Endothelial cell of umbilical vein (primary cell): ENCODE measurements at regions not wholly inside any gene's neighbourhood (a gene's known extent, or its start where the extent isn't known, plus 50 kb on each side); places are given as distances from the start of the nearest gene placed in this dataset.
A peak's percentile ranks its signal among the peaks of the same experiment; 100 is the strongest.

Experiments used
- BruUV-seq: library from RNA; stranded (reverse); fragments of 400-500 nt; replicated peaks from 2 replicates; lab custom pipeline; 2021; lab: Mats Ljungman, UMichigan
- CTCF ChIA-PET: fragments of 300-600, 350-600 bp; sonication (Branson Sonifier 250); formaldehyde crosslinking; loops from one replicate; lab custom pipeline; 2021; ENCODE audit warnings: antibody characterized with exemption, inconsistent platforms; lab: Charles Lee
- POLR2A ChIA-PET: fragments of 300-600, 350-600 bp; sonication (Branson Sonifier 250); formaldehyde crosslinking; loops from one replicate; lab custom pipeline; 2021; ENCODE audit warnings: antibody characterized with exemption, inconsistent platforms; lab: Charles Lee
- DNase-seq: peaks from one replicate; pipeline ENCODE4 v3.0.0-alpha.2; 2011; ENCODE audit warnings: low read depth, low spot score
- FAIRE-seq: peaks from 2 replicates; lab custom pipeline; 2011; peaks lifted over from hg19 to GRCh38; lab: Jason Lieb, UNC
- H2AFZ ChIP-seq: 2 replicates; pipeline ENCODE4 v1.6.0; 2012; ENCODE audit warnings: low read depth, low read length, control low read depth, inconsistent platforms
- H3K27ac ChIP-seq: 2 replicates; pipeline ENCODE4 v1.5.1; 2011; ENCODE audit warnings: low read depth, mild to moderate bottlenecking, control low read depth, low read length, moderate library complexity; ENCODE audit not compliant: insufficient read depth
- H3K27me3 ChIP-seq, 2 experiments: 2 replicates each; pipeline versions ENCODE4 v1.6.0 to v1.6.1; 2011; ENCODE audit warnings: low read length in 2 of 2, mixed read lengths in 1 of 2; ENCODE audit not compliant: control insufficient read depth in 2 of 2, insufficient read depth in 2 of 2
- H3K36me3 ChIP-seq, 2 experiments: 2 replicates in 1 of 2; 3 replicates in 1 of 2; pipeline ENCODE4 v1.5.1; 2011; ENCODE audit warnings: low read length in 2 of 2, mild to moderate bottlenecking in 1 of 2, moderate library complexity in 1 of 2; ENCODE audit not compliant: control insufficient read depth in 2 of 2, insufficient read depth in 2 of 2; ENCODE audit errors: extremely low read depth in 1 of 2
- H3K4me1 ChIP-seq: 3 replicates; pipeline ENCODE4 v1.5.1; 2011; ENCODE audit warnings: mild to moderate bottlenecking, low read length; ENCODE audit not compliant: control insufficient read depth, insufficient read depth; ENCODE audit errors: extremely low read depth
- H3K4me2 ChIP-seq: 2 replicates; pipeline ENCODE4 v1.6.1; 2011; ENCODE audit warnings: low read length, control low read depth, mixed read lengths; ENCODE audit not compliant: insufficient read depth
- H3K4me3 ChIP-seq, 3 experiments: fragments of 200-600 bp in 1 of 3; sonication (generic), shearing (Covaris generic) in 1 of 3; replicated peaks in 1 of 3; 2 replicates each; pipeline ENCODE4 v1.5.1; 2011 to 2016; ENCODE audit warnings: control low read depth in 3 of 3, low read length in 3 of 3, mild to moderate bottlenecking in 2 of 3, inconsistent platforms in 1 of 3, low read depth in 1 of 3, moderate library complexity in 1 of 3; ENCODE audit not compliant: insufficient read depth in 1 of 3
- H3K79me2 ChIP-seq: 2 replicates; pipeline ENCODE4 v1.6.0; 2012; ENCODE audit warnings: low read length, inconsistent platforms; ENCODE audit not compliant: control insufficient read depth, insufficient read depth
- H3K9ac ChIP-seq: replicated peaks from 2 replicates; pipeline ENCODE3; 2011; ENCODE audit warnings: low read length, control low read depth; ENCODE audit not compliant: insufficient read depth; ENCODE audit errors: extremely low read depth
- H3K9me1 ChIP-seq: replicated peaks from 3 replicates; pipeline ENCODE4 v1.6.0; 2011; ENCODE audit warnings: mild to moderate bottlenecking, low read length; ENCODE audit not compliant: control insufficient read depth, insufficient read depth; ENCODE audit errors: extremely low read depth
- H3K9me3 ChIP-seq: replicated peaks from 2 replicates; pipeline ENCODE4 v1.5.1; 2012; ENCODE audit warnings: low read length, inconsistent platforms; ENCODE audit not compliant: control insufficient read depth, insufficient read depth
- H4K20me1 ChIP-seq: replicated peaks from 2 replicates; pipeline ENCODE3; 2011; ENCODE audit warnings: mild to moderate bottlenecking, low read length; ENCODE audit not compliant: control insufficient read depth, insufficient read depth; ENCODE audit errors: extremely low read depth
- GATA2 ChIP-seq: IDR thresholded peaks from 2 replicates; pipeline ENCODE4 v1.7.0; 2011; ENCODE audit warnings: low read depth, mild to moderate bottlenecking, moderate library complexity, mixed read lengths, low read length; ENCODE audit not compliant: insufficient read length, insufficient read depth
- MYC ChIP-seq: IDR thresholded peaks from one replicate; pipeline ENCODE4 v1.6.1; 2011; ENCODE audit warnings: mild to moderate bottlenecking, low read depth, low read length
- dilution Hi-C: fragments of 300-500 bp; cut with MboI; formaldehyde crosslinking; loops from one replicate; pipeline ENCODE4 v1.15.0; 2019; ENCODE audit warnings: low sequenced_read_pairs; ENCODE audit not compliant: extremely low pct_ligation_motif_present
- intact Hi-C: fragments of 100-400 bp; cut with micrococcal nuclease; formaldehyde crosslinking; loops from one replicate; pipeline ENCODE4 v1.10.0; 2022
- TF ChIP-seq, protein P1 (sequence below), 2 donors: IDR thresholded peaks; 1 replicate in 1 of 2; 2 replicates in 1 of 2; pipeline ENCODE4 v1.5.1; 2011; ENCODE audit warnings: low read length in 2 of 2, mild to moderate bottlenecking in 2 of 2, moderate library complexity in 2 of 2, control low read depth in 1 of 2, inconsistent platforms in 1 of 2, low read depth in 1 of 2; ENCODE audit not compliant: insufficient read depth in 1 of 2; ENCODE audit errors: extremely low read depth in 1 of 2

DNA sequence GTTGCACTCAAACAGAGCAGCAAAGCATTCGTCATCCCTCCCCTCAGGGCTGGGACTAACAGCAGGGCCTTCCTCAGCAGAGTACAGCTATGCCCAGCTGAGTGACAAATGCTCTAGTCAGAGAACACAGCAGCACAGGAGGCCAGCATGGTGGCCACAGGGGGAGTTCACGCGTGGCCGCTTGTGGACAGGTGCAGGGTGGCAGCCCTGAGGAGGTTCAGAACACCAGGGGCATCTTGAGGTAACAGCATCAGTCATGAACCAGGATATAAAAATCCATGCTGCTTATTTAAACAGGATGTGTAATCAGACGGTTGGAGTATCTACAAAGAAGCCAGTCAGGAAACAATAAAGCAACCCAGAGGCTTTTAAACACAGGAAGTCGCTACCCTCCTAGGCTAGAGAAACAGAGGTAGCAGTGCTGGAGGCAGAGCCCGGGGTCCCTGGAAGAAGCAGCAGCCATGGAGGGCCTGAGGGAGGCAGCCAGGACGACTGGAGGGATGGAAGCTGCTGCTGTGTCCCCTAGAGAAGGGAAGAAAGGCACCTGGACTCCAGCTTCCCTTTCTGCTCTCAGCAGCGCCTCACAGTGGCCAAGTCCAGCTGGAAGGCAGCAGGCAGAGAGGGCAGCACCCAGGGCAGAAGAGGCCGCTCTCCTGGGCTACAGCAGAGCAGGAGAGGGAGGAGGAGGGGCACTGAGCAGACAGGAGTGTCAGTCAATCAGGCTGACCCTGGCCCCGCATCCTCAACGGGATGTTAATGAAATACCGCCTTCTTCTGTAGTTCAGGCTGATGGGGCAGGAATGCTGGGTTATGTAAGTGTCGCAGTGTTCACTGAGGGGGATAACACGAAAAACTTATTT is 70.8 kb upstream of the UCN3 start:
- intact Hi-C loops (loop anchor here (5.0 kb wide), 1 partner anchor 277 kb away; no protein-coding TSS in a partner anchor), dilution Hi-C loops (no loop called here)
- BruUV-seq = no TSS peak
- Histone ChIP-seq H3K36me3 (no peaks in the 10 kb centered on the region), H3K4me3 (no peak overlapping the region), H4K20me1 (no peaks in the 10 kb centered on the region), H3K27me3 (no peaks in the 10 kb centered on the region), H3K9me3 (no peaks in the 10 kb centered on the region), H3K27ac (peak overlapping the region; percentile 20), H3K9ac (no peak overlapping the region), H3K4me1 (peaks cover 29% of the 10 kb centered on the region), H2AFZ (peak overlapping the region; percentile 68), H3K79me2 (no peaks in the 10 kb centered on the region), H3K9me1 (no peaks in the 10 kb centered on the region), H3K4me2 (peak overlapping the region; percentile 3)
- FAIRE-seq (peak; percentile 76), DNase-seq (peak; percentile 44)
- POLR2A ChIA-PET = no interaction called here
- TF ChIP-seq MYC = no peak
- TF ChIP-seq, protein P1, sequence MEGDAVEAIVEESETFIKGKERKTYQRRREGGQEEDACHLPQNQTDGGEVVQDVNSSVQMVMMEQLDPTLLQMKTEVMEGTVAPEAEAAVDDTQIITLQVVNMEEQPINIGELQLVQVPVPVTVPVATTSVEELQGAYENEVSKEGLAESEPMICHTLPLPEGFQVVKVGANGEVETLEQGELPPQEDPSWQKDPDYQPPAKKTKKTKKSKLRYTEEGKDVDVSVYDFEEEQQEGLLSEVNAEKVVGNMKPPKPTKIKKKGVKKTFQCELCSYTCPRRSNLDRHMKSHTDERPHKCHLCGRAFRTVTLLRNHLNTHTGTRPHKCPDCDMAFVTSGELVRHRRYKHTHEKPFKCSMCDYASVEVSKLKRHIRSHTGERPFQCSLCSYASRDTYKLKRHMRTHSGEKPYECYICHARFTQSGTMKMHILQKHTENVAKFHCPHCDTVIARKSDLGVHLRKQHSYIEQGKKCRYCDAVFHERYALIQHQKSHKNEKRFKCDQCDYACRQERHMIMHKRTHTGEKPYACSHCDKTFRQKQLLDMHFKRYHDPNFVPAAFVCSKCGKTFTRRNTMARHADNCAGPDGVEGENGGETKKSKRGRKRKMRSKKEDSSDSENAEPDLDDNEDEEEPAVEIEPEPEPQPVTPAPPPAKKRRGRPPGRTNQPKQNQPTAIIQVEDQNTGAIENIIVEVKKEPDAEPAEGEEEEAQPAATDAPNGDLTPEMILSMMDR (IDR thresholded peaks at IDR 0.05; ENCODE audit: extremely low read depth in 1 of 2, insufficient read depth in 1 of 2, low read depth in 1 of 2, low read length in 2 of 2) = peak; percentile 63 to 70
- CTCF ChIA-PET = interaction anchor here (0.6 to 1.4 kb wide), 7 partner anchors 9 to 444 kb away, joined by 3 to 10 read pairs (median 4); no protein-coding TSS in a partner anchor

DNA sequence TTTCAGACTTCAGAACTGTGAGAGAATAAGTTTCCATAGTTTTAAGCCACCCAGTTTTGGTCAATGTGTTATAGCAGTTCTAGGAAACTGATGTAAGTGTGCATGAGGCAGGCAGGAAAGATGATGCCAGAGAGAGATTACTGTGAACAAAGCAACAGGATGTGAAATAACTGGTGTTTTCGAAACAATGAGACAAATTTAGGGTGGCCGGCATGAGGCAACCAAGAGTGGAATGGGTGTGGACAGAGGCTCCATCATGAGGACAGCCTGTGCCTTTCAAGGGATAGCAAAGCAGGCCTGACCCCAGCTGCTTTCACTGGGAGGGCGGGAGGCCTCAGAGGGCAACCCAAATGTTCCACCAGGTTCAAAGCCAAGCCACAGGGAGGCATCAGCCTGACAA is 67.3 kb upstream of the UCN3 start:
- Histone ChIP-seq H3K27me3 (peaks cover 4% of the 10 kb centered on the region in 2 experiments), H3K9me1 (no peaks in the 10 kb centered on the region), H2AFZ (peak overlapping the region; percentile 66), H3K4me2 (no peak overlapping the region), H3K4me3 (no peak overlapping the region), H3K9me3 (no peaks in the 10 kb centered on the region), H3K9ac (no peak overlapping the region), H3K4me1 (peaks cover 17% of the 10 kb centered on the region), H4K20me1 (no peaks in the 10 kb centered on the region), H3K79me2 (no peaks in the 10 kb centered on the region), H3K27ac (no peak overlapping the region), H3K36me3 (no peaks in the 10 kb centered on the region)
- FAIRE-seq (no peak), DNase-seq (peak; percentile 24)
- intact Hi-C loops (no loop called here), dilution Hi-C loops (no loop called here)
- POLR2A ChIA-PET = no interaction called here
- no TSS peak for BruUV-seq
- peak; percentile 11 for TF ChIP-seq GATA2
- TF ChIP-seq, protein P1 (IDR thresholded peaks at IDR 0.05; ENCODE audit: extremely low read depth in 1 of 2, insufficient read depth in 1 of 2, low read depth in 1 of 2, low read length in 2 of 2) = no peak
- CTCF ChIA-PET = no interaction called here
